ENCODE measurements at regions not wholly inside any gene's neighbourhood (a gene's known extent, or its start where the extent isn't known, plus 50 kb on each side); places are given as distances from the start of the nearest gene placed in this dataset.

- TF ChIP-seq E2F4 (CRISPR knock-in tag; IDR thresholded peaks at IDR 0.05; ENCODE audit: borderline replicate concordance, low read depth) (no peak), NFE2L1 (CRISPR knock-in tag; IDR thresholded peaks at IDR 0.05) (no peak), SOX15 (CRISPR knock-in tag; IDR thresholded peaks at IDR 0.05) (no peak), ZNF138 (CRISPR knock-in tag; conservative IDR thresholded peaks at IDR 0.05) (no peak), MYBL2 (CRISPR knock-in tag; IDR thresholded peaks at IDR 0.05) (no peak), ZNF671 (CRISPR knock-in tag; IDR thresholded peaks at IDR 0.05) (no peak), ZNF532 (CRISPR knock-in tag; IDR thresholded peaks at IDR 0.05; ENCODE audit: borderline replicate concordance) (no peak), ZNF425 (CRISPR knock-in tag; conservative IDR thresholded peaks at IDR 0.05) (no peak), ZBTB43 (CRISPR knock-in tag; IDR thresholded peaks at IDR 0.05) (no peak), FOXP1 (CRISPR knock-in tag; IDR thresholded peaks at IDR 0.05; ENCODE audit: borderline replicate concordance) (no peak), ZNF263 (CRISPR knock-in tag; IDR thresholded peaks at IDR 0.05; ENCODE audit: low read depth) (no peak), ZNF121 (CRISPR knock-in tag; IDR thresholded peaks at IDR 0.05) (no peak), CBFB (CRISPR knock-in tag; IDR thresholded peaks at IDR 0.05; ENCODE audit: low read depth) (no peak)
Observed at GRCh38 chr2:161042990-161043625, 117.1 kb upstream of the TANK start (continued).

GRCh38 chr2:161044095-161044865 is 115.9 kb upstream of the TANK start:
- Mint-ChIP-seq H3K27me3 (ENCODE audit: low read depth) (no peaks in the 10 kb centered on the region), H3K4me1 (peaks cover 17% of the 10 kb centered on the region), H3K4me3 (no peak overlapping the region), H3K27ac (no peak overlapping the region), H3K9me3 (no peaks in the 10 kb centered on the region), H3K36me3 (no peaks in the 10 kb centered on the region)
- POLR2A ChIA-PET: no interaction called here
- DNase-seq (ENCODE audit: low spot score): no peak
- no peak for ATAC-seq
- CTCF ChIA-PET: interaction anchor here (2.7 kb wide), 1 partner anchor 19 kb away, joined by 6 read pairs; no protein-coding TSS in a partner anchor
- TF ChIP-seq ATF2 (CRISPR knock-in tag; IDR thresholded peaks at IDR 0.05; ENCODE audit: borderline replicate concordance, low read depth) (no peak), TEAD4 (CRISPR knock-in tag; IDR thresholded peaks at IDR 0.05) (no peak), TCF7 (CRISPR knock-in tag; IDR thresholded peaks at IDR 0.05; ENCODE audit: low read depth) (no peak), ZNF671 (CRISPR knock-in tag; IDR thresholded peaks at IDR 0.05) (no peak), ZNF219 (CRISPR knock-in tag; IDR thresholded peaks at IDR 0.05; ENCODE audit: borderline replicate concordance) (no peak), RELA (CRISPR knock-in tag; IDR thresholded peaks at IDR 0.05; ENCODE audit: borderline replicate concordance) (no peak), CBFB (CRISPR knock-in tag; IDR thresholded peaks at IDR 0.05; ENCODE audit: low read depth) (no peak), SMAD4 (CRISPR knock-in tag; IDR thresholded peaks at IDR 0.05) (no peak), TP53 (CRISPR knock-in tag; IDR thresholded peaks at IDR 0.05) (no peak)
